ENCODE measurements at regions not wholly inside any gene's neighbourhood (a gene's known extent, or its start where the extent isn't known, plus 50 kb on each side); places are given as distances from the start of the nearest gene placed in this dataset.

DNA sequence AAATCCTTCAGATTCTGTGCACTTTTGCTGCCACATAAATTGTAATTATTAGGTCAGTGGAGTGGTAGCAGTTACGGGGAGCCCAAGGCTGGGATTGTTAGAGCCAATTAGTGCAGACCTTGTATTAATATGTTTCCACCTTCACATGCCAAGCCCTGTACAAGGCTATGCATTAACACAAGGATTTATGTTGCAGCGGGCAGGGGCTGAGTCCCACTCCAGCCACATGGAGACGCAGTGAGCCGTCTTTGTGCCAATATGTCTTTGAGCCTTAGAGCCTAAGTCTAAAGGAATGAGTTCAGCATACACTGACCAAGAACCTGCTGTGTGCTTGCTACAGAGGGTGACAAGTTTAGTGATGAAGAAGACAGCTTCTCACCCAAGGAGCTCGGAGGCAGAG, 238.2 kb downstream of the TSN start:
- TF ChIP-seq EZH2 (IDR thresholded peaks at IDR 0.05; ENCODE audit: insufficient read depth, poor library complexity, severe bottlenecking) (no peak), EZH2phosphoT487 (IDR thresholded peaks at IDR 0.05; ENCODE audit: insufficient read depth, low read depth) (no peak)
